Body of pancreas (tissue), 4 donors: ENCODE measurements at regions not wholly inside any gene's neighbourhood (a gene's known extent, or its start where the extent isn't known, plus 50 kb on each side); places are given as distances from the start of the nearest gene placed in this dataset.

Source experiments
- CTCF ChIP-seq, 7 experiments: fragments of 450-650 bp in 4 of 7; fragments of 200-600 bp in 3 of 7; sonication (generic) in 3 of 7; IDR thresholded peaks; one replicate each; pipeline ENCODE4 v1.5.1; 2016 to 2019; ENCODE audit warnings: antibody characterized with exemption in 7 of 7
- POLR2A ChIP-seq, 3 donors: fragments of 450-650 bp; IDR thresholded peaks; one replicate each; pipeline ENCODE4 v1.6.1; 2016; ENCODE audit warnings: antibody characterized with exemption in 3 of 3, mild to moderate bottlenecking in 2 of 3

- TF ChIP-seq CTCF (IDR thresholded peaks at IDR 0.05) (no peak), POLR2A (IDR thresholded peaks at IDR 0.05) (no peak)
Measured at GRCh38 chr6:134600671-134601070, 282.8 kb upstream of the SGK1 start.
